AG09319 (cell line): ENCODE measurements at regions not wholly inside any gene's neighbourhood (a gene's known extent, or its start where the extent isn't known, plus 50 kb on each side); places are given as distances from the start of the nearest gene placed in this dataset.

Experiments
- DNase-seq: peaks from one replicate; pipeline ENCODE4 v3.0.0-alpha.2; 2010; ENCODE audit warnings: low read depth; ENCODE audit errors: extremely low read depth
- CTCF ChIP-seq: IDR thresholded peaks from 2 replicates; pipeline ENCODE4 v1.5.1; 2011; ENCODE audit warnings: low read depth, mild to moderate bottlenecking, inconsistent platforms, low read length, moderate library complexity

GRCh38 chr12:77130193-77130592, 64.8 kb upstream of the E2F7 start:
- TF ChIP-seq CTCF, result no peak
- DNase-seq, result no peak

- no peak for TF ChIP-seq CTCF
- DNase-seq, result no peak
Measured at GRCh38 chr12:77124767-77125166, 59.4 kb upstream of the E2F7 start.

- TF ChIP-seq CTCF, result no peak
- DNase-seq, result no peak
Measured at GRCh38 chr12:77122661-77123060, 57.3 kb upstream of the E2F7 start.

- no peak for TF ChIP-seq CTCF
- DNase-seq, result peak; percentile 75
Measured at GRCh38 chr12:77122236-77122635, 56.9 kb upstream of the E2F7 start.

GRCh38 chr12:77120156-77121085, 55.1 kb upstream of the E2F7 start:
- TF ChIP-seq CTCF, result no peak
- no peak for DNase-seq

- no peak for TF ChIP-seq CTCF
- DNase-seq, result no peak
Measured at GRCh38 chr12:77118696-77119095, 53.3 kb upstream of the E2F7 start.

GRCh38 chr12:77116277-77116676, 50.9 kb upstream of the E2F7 start:
- no peak for DNase-seq
- TF ChIP-seq CTCF, result no peak
